ENCODE measurements at regions not wholly inside any gene's neighbourhood (a gene's known extent, or its start where the extent isn't known, plus 50 kb on each side); places are given as distances from the start of the nearest gene placed in this dataset.

- no peak for TF ChIP-seq TCF7L2 (IDR thresholded peaks at IDR 0.05; ENCODE audit: borderline replicate concordance, extremely low read depth, insufficient read depth, insufficient read length)
- TF ChIP-seq ZFX (IDR thresholded peaks at IDR 0.05), result no peak
- TF ChIP-seq EZH2 (IDR thresholded peaks at IDR 0.05), result no peak
- no peak for TF ChIP-seq YY1 (IDR thresholded peaks at IDR 0.05; ENCODE audit: extremely low read depth, insufficient replicate concordance, low read depth, low read length)
- no peak for TF ChIP-seq POLR2AphosphoS5 (IDR thresholded peaks at IDR 0.05; ENCODE audit: low read depth, low read length)
Measured at GRCh38 chr7:53638517-53638916, 603.1 kb downstream of the POM121L12 start (continued).

- no TSS peak for BruUV-seq (replicated peaks)
- POLR2A ChIA-PET, result no interaction called here
- Histone ChIP-seq H3K79me2 (ENCODE audit: insufficient read depth, low read length) (no peaks in the 10 kb centered on the region), H2AFZ (ENCODE audit: low read depth, low read length, poor library complexity, severe bottlenecking) (no peak overlapping the region), H3K4me2 (ENCODE audit: low read length) (no peak overlapping the region), H3K4me1 (ENCODE audit: control insufficient read depth in 1 of 2, insufficient read depth in 2 of 2, low read length in 2 of 2) (no peaks in the 10 kb centered on the region), H3K36me3 (ENCODE audit: control insufficient read depth in 1 of 2, insufficient read depth in 2 of 2, low read length in 2 of 2) (no peaks in the 10 kb centered on the region), H3K9me3 (ENCODE audit: control insufficient read depth in 1 of 2, insufficient read depth in 1 of 2, low read depth in 1 of 2, low read length in 2 of 2) (peaks cover 4 to 34% of the 10 kb centered on the region in 2 experiments; a peak in 2 of 4 replicates), H3K27ac (ENCODE audit: low read depth, low read length) (no peak overlapping the region), H3K9ac (ENCODE audit: low read length) (no peak overlapping the region), H3K4me3 (replicated peaks in 1 of 2; ENCODE audit: low read depth in 1 of 2, low read length in 2 of 2) (no peak overlapping the region), H3K9me2 (ENCODE audit: insufficient read depth) (no peaks in the 10 kb centered on the region), H3K27me3 (ENCODE audit: insufficient read depth, low read length) (no peaks in the 10 kb centered on the region), H4K20me1 (ENCODE audit: insufficient read depth) (no peaks in the 10 kb centered on the region)
- DNase-seq (ENCODE audit: low read depth, low spot score) (no peak), ATAC-seq (no peak)
- RAD21 ChIA-PET (ENCODE audit: low non-redundant PET in 1 of 2, low total read pairs in 2 of 2, uncharacterized antibody in 2 of 2, unreplicated experiment in 2 of 2), result no interaction called here
- CTCF ChIA-PET, result no interaction called here
- intact Hi-C loops (cut with micrococcal nuclease), result no loop called here
- TF ChIP-seq REST (IDR thresholded peaks at IDR 0.05; ENCODE audit: low read depth) (no peak), SP1 (IDR thresholded peaks at IDR 0.05; ENCODE audit: low read depth) (no peak), FOSL1 (IDR thresholded peaks at IDR 0.05; ENCODE audit: low read depth) (no peak), CEBPB (IDR thresholded peaks at IDR 0.05; ENCODE audit: low read depth) (no peak), MAX (IDR thresholded peaks at IDR 0.05) (no peak), ELF1 (IDR thresholded peaks at IDR 0.05; ENCODE audit: borderline replicate concordance, low read depth) (no peak), RAD21 (IDR thresholded peaks at IDR 0.05; ENCODE audit: low read depth) (no peak), EZH2phosphoT487 (IDR thresholded peaks at IDR 0.05; ENCODE audit: borderline replicate concordance) (no peak), ZNF274 (IDR thresholded peaks at IDR 0.05; ENCODE audit: low read depth, low read length) (no peak), ATF3 (IDR thresholded peaks at IDR 0.05) (no peak), SIN3A (IDR thresholded peaks at IDR 0.05; ENCODE audit: low read depth) (no peak), EGR1 (IDR thresholded peaks at IDR 0.05; ENCODE audit: low read depth) (no peak), CTCF (IDR thresholded peaks at IDR 0.05 in 2 of 3, conservative IDR thresholded peaks at IDR 0.05 in 1 of 3; ENCODE audit: borderline replicate concordance in 1 of 3, insufficient read depth in 1 of 3, low read depth in 2 of 3, low read length in 2 of 3) (no peak), EZH2 (IDR thresholded peaks at IDR 0.05) (no peak), CBX3 (IDR thresholded peaks at IDR 0.05; ENCODE audit: low read depth) (no peak), TCF7L2 (IDR thresholded peaks at IDR 0.05; ENCODE audit: borderline replicate concordance, extremely low read depth, insufficient read depth, insufficient read length) (no peak)
Measured at GRCh38 chr7:53641091-53641490, 605.7 kb downstream of the POM121L12 start.

Measured in HCT116 (cell line).